ENCODE measurements at regions not wholly inside any gene's neighbourhood (a gene's known extent, or its start where the extent isn't known, plus 50 kb on each side); places are given as distances from the start of the nearest gene placed in this dataset.

- Histone ChIP-seq H2AFZ (ENCODE audit: low read length) (no peak overlapping the region), H3K9ac (replicated peaks in 1 of 4; ENCODE audit: extremely low read depth in 1 of 4, low read depth in 3 of 4, low read length in 3 of 4) (no peak overlapping the region), H3K79me1 (ENCODE audit: low read depth, low read length) (no peaks in the 10 kb centered on the region), H4K91ac (replicated peaks; ENCODE audit: insufficient read length, low read length) (no peak overlapping the region), H3K36me3 (ENCODE audit: control insufficient read depth in 2 of 4, insufficient read depth in 4 of 4, low read length in 3 of 4) (no peaks in the 10 kb centered on the region), H3K9me3 (ENCODE audit: insufficient read depth in 2 of 2, low read depth in 1 of 2, low read length in 1 of 2) (no peaks in the 10 kb centered on the region), H3K18ac (ENCODE audit: extremely low read depth, low read length) (no peak overlapping the region), H3K4me2 (ENCODE audit: insufficient read depth in 1 of 2, low read depth in 2 of 2, low read length in 2 of 2) (no peak overlapping the region), H4K8ac (ENCODE audit: extremely low read depth, insufficient read depth, low read length) (no peak overlapping the region), H2BK120ac (replicated peaks; ENCODE audit: low read depth, low read length) (no peak overlapping the region), H3K14ac (ENCODE audit: insufficient read length) (no peak overlapping the region), H2BK12ac (ENCODE audit: low read depth, low read length) (no peak overlapping the region), H3K4me3 (ENCODE audit: extremely low read depth in 1 of 4, insufficient read depth in 2 of 4, low read depth in 3 of 4, low read length in 4 of 4) (no peak overlapping the region), H4K5ac (ENCODE audit: insufficient read length, low read depth, low read length) (no peak overlapping the region), H3K4ac (replicated peaks; ENCODE audit: insufficient read length, low read depth, low read length) (no peak overlapping the region), H3K4me1 (replicated peaks in 1 of 4; ENCODE audit: control insufficient read depth in 3 of 4, insufficient read depth in 4 of 4, low read length in 3 of 4) (no peaks in the 10 kb centered on the region), H3K23me2 (ENCODE audit: low read depth, low read length) (no peaks in the 10 kb centered on the region), H2AK5ac (ENCODE audit: low read depth, low read length) (no peak overlapping the region), H2BK5ac (ENCODE audit: low read depth, low read length) (no peak overlapping the region), H3K27ac (ENCODE audit: low read depth, low read length) (no peak overlapping the region), H2BK15ac (ENCODE audit: low read length) (no peak overlapping the region), H2BK20ac (ENCODE audit: low read length) (no peak overlapping the region), H3K27me3 (replicated peaks in 1 of 4; ENCODE audit: control insufficient read depth in 3 of 4, extremely low read depth in 1 of 4, insufficient read depth in 3 of 4, low read length in 3 of 4) (no peaks in the 10 kb centered on the region), H3K79me2 (ENCODE audit: control insufficient read depth in 1 of 2, insufficient read depth in 2 of 2, low read length in 2 of 2) (no peaks in the 10 kb centered on the region), H3K56ac (replicated peaks; ENCODE audit: insufficient read length, low read depth, low read length) (no peak overlapping the region), H4K20me1 (replicated peaks in 1 of 2; ENCODE audit: control insufficient read depth in 1 of 2, insufficient read depth in 2 of 2, low read length in 2 of 2) (no peaks in the 10 kb centered on the region), H3K23ac (ENCODE audit: insufficient read length) (no peak overlapping the region)
- 93% methylated on average over 3 of the region's 3 CpGs; no CpG with 5 or more reads in 1 of the 2 experiments for WGBS, 2 experiments (ENCODE audit: extremely low coverage in 1 of 2, insufficient coverage in 1 of 2, insufficient read length in 1 of 2, insufficient replicate concordance in 2 of 2, low coverage in 1 of 2, low lambda C conversion rate in 2 of 2, missing lambda C conversion rate in 1 of 2)
- DNase-seq (ENCODE audit: low read depth in 1 of 2, low spot score in 2 of 2) (no peak), FAIRE-seq (no peak)
- no peak for TF ChIP-seq POLR2AphosphoS5 (IDR thresholded peaks at IDR 0.05; ENCODE audit: low read depth, low read length)
- CTCF ChIA-PET (ENCODE audit: partially characterized antibody), result interaction anchor here (0.6 to 1.3 kb wide), 3 partner anchors 17 to 393 kb away, joined by 3 to 5 read pairs (median 3); no protein-coding TSS in a partner anchor
- POLR2A ChIA-PET (ENCODE audit: partially characterized antibody), result no interaction called here
Observed at GRCh38 chr10:107657851-107658250, 493.3 kb upstream of the SORCS1 start.
